Activated CD4-positive, alpha-beta T cell treated with anti-CD3 and anti-CD28 coated beads, Interleukin-10, Interleukin-2, amounts not matched to agents 100 ng/mL and 50 ng/mL, durations not matched to agents 16 hours and 8 hours (primary cell): ENCODE measurements at regions not wholly inside any gene's neighbourhood (a gene's known extent, or its start where the extent isn't known, plus 50 kb on each side); places are given as distances from the start of the nearest gene placed in this dataset.
"Not testable (repeated sequence)": the region's sequence is repeated elsewhere in the genome, so short reads cannot be mapped to it uniquely, and the experiment has no call there.

Source experiments
- DNase-seq: peaks from one replicate; pipeline ENCODE4 v3.0.0-alpha.2; 2020

GRCh38 chr6:121549736-121550135 lies 114.3 kb downstream of the GJA1 start:
- no peak for DNase-seq

GRCh38 chr6:121550491-121551010 lies 115.1 kb downstream of the GJA1 start:
- no peak for DNase-seq

DNA sequence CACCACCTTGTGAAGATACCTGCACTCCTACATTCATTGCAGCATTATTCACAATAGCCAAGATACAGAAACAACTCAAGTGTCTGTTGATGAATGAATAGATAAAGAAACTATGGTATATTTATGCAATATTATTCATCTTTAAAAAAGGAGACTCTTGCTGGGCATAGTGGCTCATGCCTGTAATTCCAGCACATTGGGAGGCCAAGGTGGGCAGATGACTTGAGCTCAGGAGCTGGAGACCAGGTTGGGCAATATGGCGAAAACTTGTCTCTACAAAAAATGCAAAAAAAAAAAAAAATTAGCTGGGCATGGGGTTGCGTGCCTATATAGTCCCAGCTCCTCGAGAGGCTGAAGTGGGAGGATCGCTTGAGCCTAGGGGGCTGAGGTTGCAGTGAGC lies 119.8 kb downstream of the GJA1 start:
- DNase-seq: no peak

DNA sequence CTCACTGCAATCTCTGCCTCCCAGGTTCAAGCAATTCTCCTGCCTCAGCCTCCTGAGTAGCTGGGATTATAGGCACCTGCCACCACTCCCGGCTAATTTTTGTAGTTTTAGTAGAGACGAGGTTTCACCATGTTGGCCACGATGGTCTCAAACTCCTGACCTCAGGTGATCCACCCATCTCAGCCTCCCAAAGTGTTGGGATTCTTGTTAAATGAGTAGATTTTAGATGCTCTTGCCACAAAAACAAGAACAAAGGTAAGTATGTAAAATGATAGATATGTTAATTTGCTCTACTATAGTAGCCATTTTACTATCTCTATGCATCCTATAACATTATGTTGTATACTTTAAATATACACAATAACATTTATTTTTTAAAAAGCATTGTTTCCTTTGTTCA lies 120.7 kb downstream of the GJA1 start:
- not testable (repeated sequence) for DNase-seq

DNA sequence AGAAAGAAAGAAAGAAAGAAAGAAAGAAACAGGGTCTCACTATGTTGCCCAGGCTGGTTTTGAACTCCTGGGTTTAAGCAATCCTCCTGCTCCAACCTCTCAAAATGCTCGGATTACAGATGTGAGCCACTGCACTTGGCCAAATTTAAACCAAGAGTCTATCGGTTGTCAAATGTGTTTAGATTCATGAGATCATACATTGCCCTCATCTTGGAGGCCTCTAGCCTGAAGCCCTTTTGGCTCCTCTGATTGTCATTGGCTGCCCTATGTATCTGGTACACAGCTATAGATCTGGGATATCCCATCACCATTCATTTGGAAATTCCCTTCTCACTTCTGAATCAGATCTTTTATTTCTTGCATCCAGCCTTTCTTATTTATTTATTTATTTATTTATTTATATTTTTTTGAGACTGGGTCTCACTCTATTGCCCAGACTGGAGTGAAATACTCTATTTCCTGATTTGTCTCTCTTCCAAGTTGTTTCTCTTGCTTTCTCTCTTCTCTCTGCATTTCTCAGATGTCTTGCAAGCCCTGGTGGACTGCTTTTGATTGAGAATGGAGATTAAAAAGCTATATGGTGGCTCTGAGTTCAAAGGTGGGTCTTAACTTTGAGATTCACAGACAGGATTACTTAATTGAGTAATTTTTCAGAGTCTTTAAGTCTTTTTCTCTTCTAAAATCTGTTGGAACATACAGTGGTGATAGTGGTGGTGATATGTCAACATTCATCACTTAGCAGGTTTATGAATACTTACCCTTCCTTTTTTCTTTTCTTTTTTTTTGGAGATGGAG lies 121.9 kb downstream of the GJA1 start:
- DNase-seq: no peak

GRCh38 chr6:121559611-121560269 lies 124.3 kb downstream of the GJA1 start:
- DNase-seq: no peak

GRCh38 chr6:121560476-121560875 lies 125.0 kb downstream of the GJA1 start:
- DNase-seq: no peak

DNA sequence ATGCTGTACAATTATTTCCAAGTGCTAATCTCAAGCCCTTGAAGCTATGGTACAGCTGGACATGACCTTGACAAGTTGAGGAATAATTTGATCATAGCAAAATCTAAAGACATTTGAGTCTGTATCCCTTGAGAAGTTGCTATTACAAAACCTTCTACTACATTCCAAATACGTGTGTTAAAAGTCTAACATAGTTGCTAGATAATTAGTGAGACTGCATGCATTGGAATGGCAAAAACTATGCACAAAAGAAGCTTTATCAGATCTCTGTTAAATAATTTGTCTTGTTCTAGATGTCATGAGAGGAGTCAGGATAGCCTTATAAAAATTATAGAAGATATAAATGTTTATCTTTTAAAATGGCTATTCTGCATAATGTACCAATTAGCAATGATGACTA lies 127.8 kb downstream of the GJA1 start:
- DNase-seq: no peak

DNA sequence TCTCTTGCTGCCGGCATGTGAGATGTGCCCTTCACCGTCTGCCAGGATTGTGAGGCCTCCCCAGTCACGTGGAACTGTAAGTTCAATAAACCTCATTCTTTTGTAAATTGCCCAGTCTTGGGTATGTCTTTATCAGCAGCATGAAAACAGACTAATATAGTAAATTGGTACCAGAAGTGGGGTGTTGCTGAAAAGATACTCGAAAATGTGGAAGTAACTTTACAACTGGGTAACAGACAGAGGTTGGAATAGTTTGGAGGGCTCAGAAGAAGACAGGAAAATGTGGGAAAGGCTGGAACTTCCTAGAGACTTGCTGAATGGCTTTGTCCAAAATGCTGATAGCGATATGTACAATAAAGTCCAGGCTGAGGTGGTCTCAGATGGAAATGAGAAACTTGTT lies 129.1 kb downstream of the GJA1 start:
- not testable (repeated sequence) for DNase-seq

DNA sequence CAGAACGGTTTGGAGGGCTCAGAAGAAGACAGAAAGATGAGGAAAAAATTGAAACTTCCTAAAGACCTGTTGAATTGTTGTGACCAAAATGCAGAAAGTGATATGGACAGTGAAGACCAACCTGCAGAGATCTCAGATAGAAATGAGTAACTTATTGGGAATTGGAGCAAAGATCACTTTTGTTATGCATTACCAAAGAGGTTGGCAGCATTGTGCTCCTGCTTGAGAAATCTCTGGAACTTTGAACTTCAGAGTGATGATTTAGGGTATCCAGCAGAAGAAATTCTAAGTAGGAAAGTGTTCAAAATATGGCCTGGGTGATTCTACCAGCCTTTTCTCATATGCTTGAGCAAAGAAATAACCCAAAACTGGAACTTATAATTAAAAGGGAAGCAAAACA lies 136.0 kb downstream of the GJA1 start:
- DNase-seq: no peak

GRCh38 chr6:121573481-121573880 lies 138.0 kb downstream of the GJA1 start:
- DNase-seq: no peak

DNA sequence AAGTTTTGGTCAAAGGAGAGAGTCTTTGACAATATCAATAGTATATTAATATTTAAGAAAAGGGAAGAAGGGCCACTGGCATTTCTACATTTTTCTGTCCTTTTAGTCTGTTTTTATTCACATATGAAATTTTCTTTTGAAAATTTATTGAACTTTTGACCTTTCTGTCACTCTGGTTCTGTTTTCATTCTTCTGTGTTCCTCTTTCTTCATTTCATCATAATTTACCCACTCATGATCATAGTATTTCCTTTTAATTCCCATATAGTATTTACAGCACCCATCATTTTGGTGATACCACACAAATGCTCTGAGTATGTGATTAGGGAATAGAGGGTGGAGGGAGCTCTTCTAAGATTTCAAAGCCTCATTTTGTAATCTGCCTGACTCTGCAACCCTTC lies 142.8 kb downstream of the GJA1 start:
- DNase-seq: no peak

- DNase-seq: no peak
These were observed 144.0 kb downstream of the GJA1 start for GRCh38 chr6:121579478-121579877.

- DNase-seq: no peak
These were observed 145.9 kb downstream of the GJA1 start for GRCh38 chr6:121581327-121581726.

DNA sequence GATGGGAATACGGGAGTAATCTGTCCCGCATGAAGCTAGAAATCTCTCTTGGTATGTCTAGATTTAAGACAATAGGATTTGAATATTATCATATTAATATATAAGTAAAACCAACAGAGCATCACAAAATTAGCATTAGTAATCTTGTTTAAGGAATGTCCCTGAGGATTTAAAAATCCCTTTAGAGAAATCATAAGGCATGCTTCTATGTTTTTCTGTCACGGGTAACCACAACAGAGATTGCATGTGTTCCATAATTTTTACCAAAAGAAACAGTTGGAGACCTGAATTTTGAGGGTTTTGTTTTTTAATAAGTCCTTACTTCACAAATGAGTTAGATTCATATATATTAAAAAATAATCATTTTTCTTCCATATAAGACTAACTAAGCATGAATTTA lies 146.8 kb downstream of the GJA1 start:
- no peak for DNase-seq

- no peak for DNase-seq
These were observed 149.3 kb downstream of the GJA1 start for GRCh38 chr6:121584586-121585369.

- DNase-seq: no peak
These were observed 155.0 kb downstream of the GJA1 start for GRCh38 chr6:121590438-121590837.

DNA sequence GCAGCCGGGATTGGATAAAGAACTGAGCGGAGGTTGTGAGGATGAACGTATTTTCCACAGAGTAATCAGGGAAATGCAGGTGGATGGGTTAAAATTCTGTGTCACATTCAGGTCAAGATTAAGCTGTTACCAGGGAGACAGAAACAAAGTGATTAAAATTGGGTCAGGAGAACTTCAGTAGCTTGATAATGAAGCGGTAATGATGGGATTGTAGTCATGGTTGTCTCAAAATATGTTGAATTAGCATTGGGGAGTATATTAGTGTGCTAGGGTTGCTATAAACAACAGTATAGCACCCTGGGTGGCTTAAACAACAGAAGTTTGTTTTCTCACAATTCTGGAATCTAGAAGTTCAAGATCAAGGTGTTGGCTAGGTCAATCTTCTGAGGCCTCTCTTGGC lies 155.5 kb downstream of the GJA1 start:
- no peak for DNase-seq

DNA sequence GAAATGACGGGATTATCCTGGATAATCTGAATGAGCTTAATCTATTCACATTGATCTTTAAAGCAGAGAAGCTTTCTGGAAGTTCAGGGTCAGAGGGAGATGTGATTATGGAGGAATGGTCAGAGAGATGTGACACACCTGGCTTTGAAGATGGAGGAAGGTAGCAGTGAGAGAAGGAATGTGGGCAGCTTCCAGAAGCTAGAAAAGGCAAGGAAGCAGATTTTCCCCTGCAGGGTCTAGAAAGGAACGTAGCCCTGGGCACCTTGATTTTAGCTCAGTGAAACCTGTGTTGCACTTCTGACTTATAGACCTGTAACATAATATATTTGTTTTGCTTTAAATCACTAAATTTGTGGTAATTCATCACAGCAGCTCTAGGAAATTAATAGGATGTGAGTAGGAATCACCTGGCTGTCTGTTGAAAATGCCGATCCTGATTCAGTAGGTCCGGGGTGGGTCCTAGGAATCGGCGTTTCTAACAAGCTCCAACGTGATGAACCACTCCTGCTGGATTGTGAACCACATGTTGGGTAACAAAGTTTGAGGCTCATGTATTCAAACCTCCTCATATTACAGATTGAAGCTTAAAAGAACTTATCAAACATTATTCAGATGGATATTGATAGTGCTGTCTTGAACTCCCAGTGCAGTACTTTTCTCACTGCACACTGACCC lies 157.0 kb downstream of the GJA1 start:
- DNase-seq: no peak

GRCh38 chr6:121593011-121593641 lies 157.7 kb downstream of the GJA1 start:
- DNase-seq: no peak

GRCh38 chr6:121594053-121594452 lies 158.6 kb downstream of the GJA1 start:
- no peak for DNase-seq

DNA sequence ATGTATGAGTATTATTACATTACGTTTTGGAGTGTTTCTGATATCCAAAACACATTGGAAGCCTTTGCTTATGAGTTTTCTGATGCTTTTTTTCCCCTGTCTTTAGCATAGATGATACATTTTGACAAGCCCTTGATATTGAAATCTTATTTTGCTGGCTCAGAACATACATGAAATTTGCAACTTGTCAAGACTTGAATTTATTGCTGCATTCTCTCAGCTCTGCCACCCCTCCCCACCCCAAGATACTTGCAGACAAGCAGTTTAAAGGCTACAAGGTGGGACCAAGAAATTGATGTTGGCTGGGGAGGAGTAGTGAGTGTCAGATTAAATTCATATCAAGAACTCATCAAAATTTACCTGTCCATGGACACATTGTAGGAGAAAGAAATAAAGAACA lies 160.2 kb downstream of the GJA1 start:
- DNase-seq: no peak

DNA sequence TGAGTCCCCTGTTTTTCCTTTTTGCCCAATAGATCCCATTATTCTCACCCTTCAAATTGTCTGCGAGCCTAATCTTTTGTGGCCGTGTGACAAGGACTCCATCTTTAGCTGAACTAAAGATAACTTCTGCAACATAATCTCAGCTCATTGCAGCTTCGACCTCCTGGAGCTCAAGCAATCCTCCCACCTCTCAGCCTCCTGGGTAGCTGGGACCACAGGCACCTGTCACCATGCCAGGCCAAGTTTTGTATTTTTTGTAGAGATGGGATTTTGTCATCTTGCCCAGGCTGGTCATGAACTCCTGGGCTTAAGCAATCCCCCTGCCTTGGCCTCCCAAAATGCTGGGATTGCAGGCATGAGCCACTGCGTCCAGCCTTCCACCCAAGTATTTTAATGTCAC lies 161.0 kb downstream of the GJA1 start:
- DNase-seq: no peak
